ENCODE measurements at regions not wholly inside any gene's neighbourhood (a gene's known extent, or its start where the extent isn't known, plus 50 kb on each side); places are given as distances from the start of the nearest gene placed in this dataset.

DNA sequence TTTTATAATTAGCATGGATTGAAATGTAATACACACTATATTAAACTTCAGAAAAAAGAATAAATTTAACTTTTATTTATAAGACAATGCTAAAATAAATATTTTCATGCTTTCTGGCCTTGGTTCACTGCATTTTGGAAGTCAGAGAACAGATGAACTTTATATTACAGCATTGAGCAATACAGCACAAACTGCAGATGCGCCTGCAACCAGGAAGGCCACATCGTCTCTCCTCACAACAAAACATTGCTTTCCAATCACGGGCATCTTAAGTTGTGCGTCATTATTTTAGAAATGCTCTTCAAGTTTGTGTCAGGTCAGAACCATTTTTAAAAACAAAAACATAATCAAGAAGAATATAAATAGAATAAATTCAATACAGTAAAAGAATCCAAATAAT lies 89.3 kb upstream of the CEP126 start (continued):
- TF ChIP-seq ARID3B (CRISPR knock-in tag; IDR thresholded peaks at IDR 0.05; ENCODE audit: borderline replicate concordance) (no peak), CREBBP (IDR thresholded peaks at IDR 0.05; ENCODE audit: low read depth, low read length) (no peak)

DNA sequence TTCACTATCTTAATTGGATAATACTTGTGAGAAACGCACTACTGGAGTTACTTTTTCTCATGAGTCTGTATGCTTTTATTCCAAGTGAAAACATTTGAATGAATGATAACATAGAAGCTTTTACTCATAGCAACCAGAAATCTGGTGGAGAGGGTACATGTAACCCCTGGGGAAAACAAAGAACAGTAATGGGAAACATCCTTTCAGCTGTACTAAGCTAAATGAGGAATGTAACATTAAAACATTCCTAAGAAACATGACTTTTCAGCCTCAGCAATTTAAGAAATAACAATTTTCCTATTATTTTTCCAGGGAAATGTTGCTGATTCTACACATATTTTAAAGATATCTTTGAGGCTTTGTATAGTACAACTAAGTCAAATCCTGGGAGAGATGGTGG lies 97.2 kb upstream of the CEP126 start:
- WGBS (ENCODE audit: insufficient coverage, low coverage, missing lambda C conversion rate): 0% methylated on average over 1 of the region's 1 CpG
- ChIA-PET CTCF (ENCODE audit: low intra/inter-chr PET ratio) (no interaction called here), POLR2A (no interaction called here)
- Histone ChIP-seq H3K9ac (ENCODE audit: insufficient read depth in 1 of 2, low read depth in 2 of 2, low read length in 2 of 2) (no peak overlapping the region), H3K27me3 (ENCODE audit: control insufficient read depth in 2 of 2, insufficient read depth in 2 of 2, low read length in 2 of 2) (no peaks in the 10 kb centered on the region), H3K4me1 (replicated peaks in 1 of 2; ENCODE audit: control insufficient read depth in 2 of 2, insufficient read depth in 2 of 2, low read length in 2 of 2) (no peaks in the 10 kb centered on the region), H3K4me3 (no peak overlapping the region), H3K27ac (ENCODE audit: extremely low read depth, low read depth, low read length) (no peak overlapping the region), H3K36me3 (ENCODE audit: control insufficient read depth, insufficient read depth, low read length) (no peaks in the 10 kb centered on the region), H3K79me2 (ENCODE audit: control insufficient read depth, insufficient read depth, low read length) (no peaks in the 10 kb centered on the region), H3K9me3 (replicated peaks; ENCODE audit: control insufficient read depth, insufficient read depth, low read depth, low read length) (no peaks in the 10 kb centered on the region), H3K9me1 (ENCODE audit: control insufficient read depth, insufficient read depth, low read length) (no peaks in the 10 kb centered on the region), H2AFZ (ENCODE audit: low read depth, low read length) (no peak overlapping the region), H4K20me1 (replicated peaks; ENCODE audit: control insufficient read depth, insufficient read depth, low read length) (no peaks in the 10 kb centered on the region), H3K4me2 (ENCODE audit: insufficient read depth, low read length) (no peak overlapping the region)
- in situ Hi-C loops (cut with MboI): no loop called here
- ATAC-seq (no peak), DNase-seq (ENCODE audit: extremely low read depth in 1 of 4, low spot score in 3 of 4) (no peak), FAIRE-seq (no peak)
- BruUV-seq (replicated peaks): no TSS peak
- intact Hi-C loops (cut with micrococcal nuclease): no loop called here
- TF ChIP-seq RFX5 (IDR thresholded peaks at IDR 0.05; ENCODE audit: low read depth, low read length) (no peak), ATF7 (IDR thresholded peaks at IDR 0.05) (no peak), POLR2AphosphoS5 (IDR thresholded peaks at IDR 0.05; ENCODE audit: control insufficient read depth, insufficient read depth, low read depth, low read length) (no peak), CREM (IDR thresholded peaks at IDR 0.05; ENCODE audit: low read depth) (no peak), GATA2 (CRISPR knock-in tag; IDR thresholded peaks at IDR 0.05) (no peak), SNIP1 (IDR thresholded peaks at IDR 0.05; ENCODE audit: low read depth) (no peak), FOXM1 (IDR thresholded peaks at IDR 0.05; ENCODE audit: low read depth) (no peak), FOXM1 (CRISPR knock-in tag; IDR thresholded peaks at IDR 0.05; ENCODE audit: low read depth) (no peak), KDM2B (CRISPR knock-in tag; IDR thresholded peaks at IDR 0.05) (no peak), PRMT5 (CRISPR knock-in tag; IDR thresholded peaks at IDR 0.05) (no peak), TBP (optimal IDR thresholded peaks at IDR 0.05; ENCODE audit: low read depth, low read length) (no peak), NFYB (IDR thresholded peaks at IDR 0.05; ENCODE audit: extremely low read depth, insufficient read length) (no peak), DNMT1 (IDR thresholded peaks at IDR 0.05) (no peak), MEF2A (IDR thresholded peaks at IDR 0.05; ENCODE audit: control insufficient read depth, low read depth, low read length) (no peak)
- TF ChIP-seq, protein P1, sequence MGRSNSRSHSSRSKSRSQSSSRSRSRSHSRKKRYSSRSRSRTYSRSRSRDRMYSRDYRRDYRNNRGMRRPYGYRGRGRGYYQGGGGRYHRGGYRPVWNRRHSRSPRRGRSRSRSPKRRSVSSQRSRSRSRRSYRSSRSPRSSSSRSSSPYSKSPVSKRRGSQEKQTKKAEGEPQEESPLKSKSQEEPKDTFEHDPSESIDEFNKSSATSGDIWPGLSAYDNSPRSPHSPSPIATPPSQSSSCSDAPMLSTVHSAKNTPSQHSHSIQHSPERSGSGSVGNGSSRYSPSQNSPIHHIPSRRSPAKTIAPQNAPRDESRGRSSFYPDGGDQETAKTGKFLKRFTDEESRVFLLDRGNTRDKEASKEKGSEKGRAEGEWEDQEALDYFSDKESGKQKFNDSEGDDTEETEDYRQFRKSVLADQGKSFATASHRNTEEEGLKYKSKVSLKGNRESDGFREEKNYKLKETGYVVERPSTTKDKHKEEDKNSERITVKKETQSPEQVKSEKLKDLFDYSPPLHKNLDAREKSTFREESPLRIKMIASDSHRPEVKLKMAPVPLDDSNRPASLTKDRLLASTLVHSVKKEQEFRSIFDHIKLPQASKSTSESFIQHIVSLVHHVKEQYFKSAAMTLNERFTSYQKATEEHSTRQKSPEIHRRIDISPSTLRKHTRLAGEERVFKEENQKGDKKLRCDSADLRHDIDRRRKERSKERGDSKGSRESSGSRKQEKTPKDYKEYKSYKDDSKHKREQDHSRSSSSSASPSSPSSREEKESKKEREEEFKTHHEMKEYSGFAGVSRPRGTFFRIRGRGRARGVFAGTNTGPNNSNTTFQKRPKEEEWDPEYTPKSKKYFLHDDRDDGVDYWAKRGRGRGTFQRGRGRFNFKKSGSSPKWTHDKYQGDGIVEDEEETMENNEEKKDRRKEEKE (IDR thresholded peaks at IDR 0.05; ENCODE audit: borderline replicate concordance in 1 of 2, control insufficient read depth in 1 of 2, low read depth in 2 of 2, low read length in 1 of 2): no peak
- TF ChIP-seq, protein P2, sequence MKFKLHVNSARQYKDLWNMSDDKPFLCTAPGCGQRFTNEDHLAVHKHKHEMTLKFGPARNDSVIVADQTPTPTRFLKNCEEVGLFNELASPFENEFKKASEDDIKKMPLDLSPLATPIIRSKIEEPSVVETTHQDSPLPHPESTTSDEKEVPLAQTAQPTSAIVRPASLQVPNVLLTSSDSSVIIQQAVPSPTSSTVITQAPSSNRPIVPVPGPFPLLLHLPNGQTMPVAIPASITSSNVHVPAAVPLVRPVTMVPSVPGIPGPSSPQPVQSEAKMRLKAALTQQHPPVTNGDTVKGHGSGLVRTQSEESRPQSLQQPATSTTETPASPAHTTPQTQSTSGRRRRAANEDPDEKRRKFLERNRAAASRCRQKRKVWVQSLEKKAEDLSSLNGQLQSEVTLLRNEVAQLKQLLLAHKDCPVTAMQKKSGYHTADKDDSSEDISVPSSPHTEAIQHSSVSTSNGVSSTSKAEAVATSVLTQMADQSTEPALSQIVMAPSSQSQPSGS (CRISPR knock-in tag; IDR thresholded peaks at IDR 0.05): no peak

Data from K562 (cell line).